HL-60 (cell line): ENCODE measurements at regions not wholly inside any gene's neighbourhood (a gene's known extent, or its start where the extent isn't known, plus 50 kb on each side); places are given as distances from the start of the nearest gene placed in this dataset.

Source experiments
- TF ChIP-seq, protein P1 (sequence below): IDR thresholded peaks from one replicate; pipeline ENCODE4 v1.5.1; 2011; ENCODE audit warnings: low read length, control low read depth, inconsistent platforms; ENCODE audit not compliant: insufficient read depth
- TF ChIP-seq, protein P2 (sequence below): IDR thresholded peaks from 2 replicates; pipeline ENCODE4 v1.6.1; 2012; ENCODE audit warnings: low read depth; ENCODE audit not compliant: insufficient replicate concordance

DNA sequence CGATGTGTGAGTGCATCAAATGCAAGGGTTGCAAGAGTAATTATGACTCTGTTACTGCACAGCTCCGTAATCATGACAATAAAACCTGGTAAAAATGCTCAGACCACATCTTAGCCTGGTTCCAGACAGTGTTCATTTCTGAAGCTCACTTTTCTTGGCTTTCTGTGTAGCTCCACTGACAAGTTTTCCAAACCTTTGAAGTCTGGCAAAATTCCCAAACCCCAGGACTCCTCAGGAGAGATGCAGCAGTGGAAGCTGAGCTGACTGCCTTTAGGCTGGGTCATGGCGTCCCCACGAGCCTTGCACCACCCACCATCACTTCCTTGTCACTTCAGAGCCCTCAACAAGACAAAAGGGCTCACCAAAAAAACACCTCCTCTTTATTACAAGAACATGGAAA, 131.6 kb upstream of the TAS2R1 start:
- TF ChIP-seq, protein P1, sequence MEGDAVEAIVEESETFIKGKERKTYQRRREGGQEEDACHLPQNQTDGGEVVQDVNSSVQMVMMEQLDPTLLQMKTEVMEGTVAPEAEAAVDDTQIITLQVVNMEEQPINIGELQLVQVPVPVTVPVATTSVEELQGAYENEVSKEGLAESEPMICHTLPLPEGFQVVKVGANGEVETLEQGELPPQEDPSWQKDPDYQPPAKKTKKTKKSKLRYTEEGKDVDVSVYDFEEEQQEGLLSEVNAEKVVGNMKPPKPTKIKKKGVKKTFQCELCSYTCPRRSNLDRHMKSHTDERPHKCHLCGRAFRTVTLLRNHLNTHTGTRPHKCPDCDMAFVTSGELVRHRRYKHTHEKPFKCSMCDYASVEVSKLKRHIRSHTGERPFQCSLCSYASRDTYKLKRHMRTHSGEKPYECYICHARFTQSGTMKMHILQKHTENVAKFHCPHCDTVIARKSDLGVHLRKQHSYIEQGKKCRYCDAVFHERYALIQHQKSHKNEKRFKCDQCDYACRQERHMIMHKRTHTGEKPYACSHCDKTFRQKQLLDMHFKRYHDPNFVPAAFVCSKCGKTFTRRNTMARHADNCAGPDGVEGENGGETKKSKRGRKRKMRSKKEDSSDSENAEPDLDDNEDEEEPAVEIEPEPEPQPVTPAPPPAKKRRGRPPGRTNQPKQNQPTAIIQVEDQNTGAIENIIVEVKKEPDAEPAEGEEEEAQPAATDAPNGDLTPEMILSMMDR: no peak
- TF ChIP-seq, protein P2, sequence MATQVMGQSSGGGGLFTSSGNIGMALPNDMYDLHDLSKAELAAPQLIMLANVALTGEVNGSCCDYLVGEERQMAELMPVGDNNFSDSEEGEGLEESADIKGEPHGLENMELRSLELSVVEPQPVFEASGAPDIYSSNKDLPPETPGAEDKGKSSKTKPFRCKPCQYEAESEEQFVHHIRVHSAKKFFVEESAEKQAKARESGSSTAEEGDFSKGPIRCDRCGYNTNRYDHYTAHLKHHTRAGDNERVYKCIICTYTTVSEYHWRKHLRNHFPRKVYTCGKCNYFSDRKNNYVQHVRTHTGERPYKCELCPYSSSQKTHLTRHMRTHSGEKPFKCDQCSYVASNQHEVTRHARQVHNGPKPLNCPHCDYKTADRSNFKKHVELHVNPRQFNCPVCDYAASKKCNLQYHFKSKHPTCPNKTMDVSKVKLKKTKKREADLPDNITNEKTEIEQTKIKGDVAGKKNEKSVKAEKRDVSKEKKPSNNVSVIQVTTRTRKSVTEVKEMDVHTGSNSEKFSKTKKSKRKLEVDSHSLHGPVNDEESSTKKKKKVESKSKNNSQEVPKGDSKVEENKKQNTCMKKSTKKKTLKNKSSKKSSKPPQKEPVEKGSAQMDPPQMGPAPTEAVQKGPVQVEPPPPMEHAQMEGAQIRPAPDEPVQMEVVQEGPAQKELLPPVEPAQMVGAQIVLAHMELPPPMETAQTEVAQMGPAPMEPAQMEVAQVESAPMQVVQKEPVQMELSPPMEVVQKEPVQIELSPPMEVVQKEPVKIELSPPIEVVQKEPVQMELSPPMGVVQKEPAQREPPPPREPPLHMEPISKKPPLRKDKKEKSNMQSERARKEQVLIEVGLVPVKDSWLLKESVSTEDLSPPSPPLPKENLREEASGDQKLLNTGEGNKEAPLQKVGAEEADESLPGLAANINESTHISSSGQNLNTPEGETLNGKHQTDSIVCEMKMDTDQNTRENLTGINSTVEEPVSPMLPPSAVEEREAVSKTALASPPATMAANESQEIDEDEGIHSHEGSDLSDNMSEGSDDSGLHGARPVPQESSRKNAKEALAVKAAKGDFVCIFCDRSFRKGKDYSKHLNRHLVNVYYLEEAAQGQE: no peak
